ENCODE measurements at regions not wholly inside any gene's neighbourhood (a gene's known extent, or its start where the extent isn't known, plus 50 kb on each side); places are given as distances from the start of the nearest gene placed in this dataset.

GRCh38 chr22:25364281-25364680, 144.8 kb downstream of the CRYBB2 start:
- TF ChIP-seq CTCF (IDR thresholded peaks at IDR 0.05): no peak
- TF ChIP-seq ZFX (IDR thresholded peaks at IDR 0.05; ENCODE audit: borderline replicate concordance): no peak

All from 22Rv1 (cell line).